IMR-90 (cell line): ENCODE measurements at regions not wholly inside any gene's neighbourhood (a gene's known extent, or its start where the extent isn't known, plus 50 kb on each side); places are given as distances from the start of the nearest gene placed in this dataset.

ENCODE experiments used
- CTCF ChIP-seq: conservative IDR thresholded peaks from 2 replicates; pipeline ENCODE4 v1.5.1; 2012; ENCODE audit warnings: mild to moderate bottlenecking, low read depth, low read length, improper control_type of control experiment
- FOS ChIP-seq: fragments of 150-350 bp; IDR thresholded peaks from 2 replicates; pipeline ENCODE4 v1.6.1; 2016; ENCODE audit warnings: low read depth, low read length
- MXI1 ChIP-seq: IDR thresholded peaks from 2 replicates; pipeline ENCODE4 v1.6.1; 2012; ENCODE audit warnings: low read depth, mild to moderate bottlenecking, low read length, moderate library complexity, borderline replicate concordance
- POLR2A ChIP-seq: IDR thresholded peaks from 2 replicates; pipeline ENCODE4 v1.6.1; 2012; ENCODE audit warnings: mild to moderate bottlenecking, low read depth, low read length
- SMC3 ChIP-seq: fragments of 150-350 bp; IDR thresholded peaks from 2 replicates; pipeline ENCODE4 v1.6.1; 2016; ENCODE audit warnings: low read depth, mild to moderate bottlenecking, antibody characterized with exemption, low read length, moderate library complexity

DNA sequence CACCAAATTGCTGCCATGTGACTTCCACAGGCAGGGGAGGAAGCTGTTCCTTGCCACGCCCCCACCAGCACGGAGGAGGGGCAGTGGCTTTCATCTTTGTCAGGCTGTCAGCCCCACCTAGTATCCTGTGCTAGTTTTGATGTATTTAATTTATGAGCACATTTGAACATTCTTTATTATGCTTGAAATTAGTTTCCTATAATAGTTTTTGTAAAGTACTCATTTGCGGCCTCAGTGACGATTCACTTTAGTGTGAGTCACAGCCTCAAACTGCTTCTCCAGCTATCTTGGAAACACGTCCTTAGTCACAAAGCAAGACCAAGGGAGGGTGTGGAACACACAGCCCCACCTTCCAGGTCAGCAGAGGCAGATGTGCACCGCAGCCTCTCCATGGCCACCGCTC is 239.9 kb upstream of the ATP10A start:
- TF ChIP-seq CTCF (no peak), FOS (no peak), MXI1 (no peak), POLR2A (no peak), SMC3 (no peak)
